ENCODE measurements at regions not wholly inside any gene's neighbourhood (a gene's known extent, or its start where the extent isn't known, plus 50 kb on each side); places are given as distances from the start of the nearest gene placed in this dataset.
A peak's percentile ranks its signal among the peaks of the same experiment; 100 is the strongest.

DNA sequence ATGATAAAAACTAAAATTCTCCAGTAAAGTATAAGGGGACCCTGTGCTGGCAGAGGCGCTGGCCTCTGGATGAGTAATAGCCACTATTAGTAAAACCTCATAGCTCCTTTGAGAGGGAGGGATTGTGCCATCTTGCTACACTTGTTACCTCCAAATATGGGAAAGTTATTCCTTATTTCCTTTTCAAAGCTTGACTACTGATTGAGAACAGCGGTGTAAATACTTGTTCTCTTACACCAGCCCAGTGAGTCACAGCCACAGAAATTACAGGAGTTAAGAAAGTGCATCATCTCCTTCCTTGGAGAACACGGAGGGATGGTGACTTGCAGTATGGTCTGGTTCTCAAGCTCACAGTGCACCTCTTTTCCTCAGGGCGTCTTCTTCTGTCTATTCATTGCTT lies 379.0 kb downstream of the EFNB2 start:
- TF ChIP-seq, protein P1, sequence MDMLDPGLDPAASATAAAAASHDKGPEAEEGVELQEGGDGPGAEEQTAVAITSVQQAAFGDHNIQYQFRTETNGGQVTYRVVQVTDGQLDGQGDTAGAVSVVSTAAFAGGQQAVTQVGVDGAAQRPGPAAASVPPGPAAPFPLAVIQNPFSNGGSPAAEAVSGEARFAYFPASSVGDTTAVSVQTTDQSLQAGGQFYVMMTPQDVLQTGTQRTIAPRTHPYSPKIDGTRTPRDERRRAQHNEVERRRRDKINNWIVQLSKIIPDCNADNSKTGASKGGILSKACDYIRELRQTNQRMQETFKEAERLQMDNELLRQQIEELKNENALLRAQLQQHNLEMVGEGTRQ (IDR thresholded peaks at IDR 0.05; ENCODE audit: low read depth, low read length), result no peak
- TF ChIP-seq CHD1 (IDR thresholded peaks at IDR 0.05; ENCODE audit: low read depth, low read length), result no peak
- TF ChIP-seq, protein P2, sequence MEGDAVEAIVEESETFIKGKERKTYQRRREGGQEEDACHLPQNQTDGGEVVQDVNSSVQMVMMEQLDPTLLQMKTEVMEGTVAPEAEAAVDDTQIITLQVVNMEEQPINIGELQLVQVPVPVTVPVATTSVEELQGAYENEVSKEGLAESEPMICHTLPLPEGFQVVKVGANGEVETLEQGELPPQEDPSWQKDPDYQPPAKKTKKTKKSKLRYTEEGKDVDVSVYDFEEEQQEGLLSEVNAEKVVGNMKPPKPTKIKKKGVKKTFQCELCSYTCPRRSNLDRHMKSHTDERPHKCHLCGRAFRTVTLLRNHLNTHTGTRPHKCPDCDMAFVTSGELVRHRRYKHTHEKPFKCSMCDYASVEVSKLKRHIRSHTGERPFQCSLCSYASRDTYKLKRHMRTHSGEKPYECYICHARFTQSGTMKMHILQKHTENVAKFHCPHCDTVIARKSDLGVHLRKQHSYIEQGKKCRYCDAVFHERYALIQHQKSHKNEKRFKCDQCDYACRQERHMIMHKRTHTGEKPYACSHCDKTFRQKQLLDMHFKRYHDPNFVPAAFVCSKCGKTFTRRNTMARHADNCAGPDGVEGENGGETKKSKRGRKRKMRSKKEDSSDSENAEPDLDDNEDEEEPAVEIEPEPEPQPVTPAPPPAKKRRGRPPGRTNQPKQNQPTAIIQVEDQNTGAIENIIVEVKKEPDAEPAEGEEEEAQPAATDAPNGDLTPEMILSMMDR (conservative IDR thresholded peaks at IDR 0.05; ENCODE audit: low read depth, low read length), result no peak
- peak; percentile 81 for TF ChIP-seq RCOR1 (IDR thresholded peaks at IDR 0.05; ENCODE audit: insufficient replicate concordance, low read length)
- TF ChIP-seq POLR2A (IDR thresholded peaks at IDR 0.05; ENCODE audit: low read depth, low read length), result peak; percentile 72; the same call in 1 of the 2 replicates
- peak; percentile 94 for TF ChIP-seq CEBPB (IDR thresholded peaks at IDR 0.05; ENCODE audit: low read depth, low read length)
- TF ChIP-seq SMC3 (IDR thresholded peaks at IDR 0.05; ENCODE audit: low read depth, low read length), result no peak
- TF ChIP-seq MAZ (IDR thresholded peaks at IDR 0.05; ENCODE audit: borderline replicate concordance, low read depth, low read length), result no peak

Measured in IMR-90 (cell line).